Prostate gland (tissue), 2 donors: ENCODE measurements at regions not wholly inside any gene's neighbourhood (a gene's known extent, or its start where the extent isn't known, plus 50 kb on each side); places are given as distances from the start of the nearest gene placed in this dataset.

ENCODE experiments used
- POLR2A ChIP-seq: fragments of 450-650 bp; IDR thresholded peaks from one replicate; pipeline ENCODE4 v1.6.1; 2016; ENCODE audit warnings: antibody characterized with exemption, mild to moderate bottlenecking
- POLR2AphosphoS5 ChIP-seq: sonication (generic); formaldehyde crosslinking; IDR thresholded peaks from one replicate; pipeline ENCODE4 v1.6.1; 2017; ENCODE audit warnings: antibody characterized with exemption
- TF ChIP-seq, protein P1 (sequence below), 4 experiments: fragments of 200-600 bp in 2 of 4; fragments of 450-650 bp in 2 of 4; sonication (generic) in 2 of 4; IDR thresholded peaks; 1 replicate in 3 of 4; 2 replicates in 1 of 4; pipeline ENCODE4 v1.5.1; 2016 to 2019; ENCODE audit warnings: antibody characterized with exemption in 4 of 4, mild to moderate bottlenecking in 2 of 4, moderate library complexity in 2 of 4

DNA sequence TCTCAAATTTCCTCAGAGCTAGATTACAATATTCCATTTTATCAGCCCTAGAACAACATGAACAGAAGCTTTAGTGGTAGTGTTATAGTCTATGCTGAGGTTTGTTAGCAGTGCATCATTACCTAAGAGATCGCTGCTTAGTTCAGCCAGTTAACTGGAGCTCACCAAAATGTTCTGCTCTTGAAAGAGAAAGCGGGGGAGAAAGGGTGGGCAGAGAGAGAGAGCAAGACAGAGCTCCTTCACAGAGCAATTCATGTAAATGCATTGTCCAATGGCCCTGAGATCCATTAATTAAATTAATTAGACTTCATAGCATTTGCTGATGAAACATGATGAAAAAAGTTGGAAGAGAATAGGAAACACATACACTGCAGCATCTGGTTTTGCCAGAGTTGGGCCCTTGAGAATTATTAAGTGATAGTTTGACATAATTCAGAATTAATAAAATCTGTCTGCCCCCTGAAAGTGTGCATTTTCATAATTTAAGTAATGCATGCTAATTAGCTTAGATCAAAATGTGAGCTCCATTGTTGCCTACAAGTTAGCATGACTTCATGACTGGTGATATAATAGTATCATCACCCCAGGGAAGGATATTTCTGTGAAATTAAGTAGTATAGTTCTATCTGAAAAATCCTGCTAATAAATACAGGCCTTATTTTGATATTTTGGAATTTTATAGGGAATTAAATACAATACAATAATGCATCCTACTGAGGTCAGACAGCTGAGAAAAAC, 86.9 kb upstream of the LYSMD4 start:
- TF ChIP-seq POLR2A (no peak), POLR2AphosphoS5 (no peak)
- TF ChIP-seq, protein P1, sequence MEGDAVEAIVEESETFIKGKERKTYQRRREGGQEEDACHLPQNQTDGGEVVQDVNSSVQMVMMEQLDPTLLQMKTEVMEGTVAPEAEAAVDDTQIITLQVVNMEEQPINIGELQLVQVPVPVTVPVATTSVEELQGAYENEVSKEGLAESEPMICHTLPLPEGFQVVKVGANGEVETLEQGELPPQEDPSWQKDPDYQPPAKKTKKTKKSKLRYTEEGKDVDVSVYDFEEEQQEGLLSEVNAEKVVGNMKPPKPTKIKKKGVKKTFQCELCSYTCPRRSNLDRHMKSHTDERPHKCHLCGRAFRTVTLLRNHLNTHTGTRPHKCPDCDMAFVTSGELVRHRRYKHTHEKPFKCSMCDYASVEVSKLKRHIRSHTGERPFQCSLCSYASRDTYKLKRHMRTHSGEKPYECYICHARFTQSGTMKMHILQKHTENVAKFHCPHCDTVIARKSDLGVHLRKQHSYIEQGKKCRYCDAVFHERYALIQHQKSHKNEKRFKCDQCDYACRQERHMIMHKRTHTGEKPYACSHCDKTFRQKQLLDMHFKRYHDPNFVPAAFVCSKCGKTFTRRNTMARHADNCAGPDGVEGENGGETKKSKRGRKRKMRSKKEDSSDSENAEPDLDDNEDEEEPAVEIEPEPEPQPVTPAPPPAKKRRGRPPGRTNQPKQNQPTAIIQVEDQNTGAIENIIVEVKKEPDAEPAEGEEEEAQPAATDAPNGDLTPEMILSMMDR (IDR thresholded peaks at IDR 0.05), result no peak
